ENCODE measurements at regions not wholly inside any gene's neighbourhood (a gene's known extent, or its start where the extent isn't known, plus 50 kb on each side); places are given as distances from the start of the nearest gene placed in this dataset.
"Not testable (repeated sequence)": the region's sequence is repeated elsewhere in the genome, so short reads cannot be mapped to it uniquely, and the experiment has no call there.

- DNase-seq; H3K36me3 Mint-ChIP-seq; H3K27ac Mint-ChIP-seq; H3K27me3 Mint-ChIP-seq; H3K4me1 Mint-ChIP-seq (ENCODE audit: low read depth); POLR2A ChIA-PET; intact Hi-C loops (cut with micrococcal nuclease); CTCF ChIA-PET; H3K4me3 Mint-ChIP-seq; H3K9me3 Mint-ChIP-seq: not testable (repeated sequence)
Measured at GRCh38 chrX:140633105-140633504, 76.5 kb upstream of the LINC00632 start.

- POLR2A ChIA-PET, result no interaction called here
- DNase-seq, result no peak
- no peak overlapping the region for H3K4me3 Mint-ChIP-seq
- no peaks in the 10 kb centered on the region for H3K9me3 Mint-ChIP-seq
- no peaks in the 10 kb centered on the region for H3K36me3 Mint-ChIP-seq
- CTCF ChIA-PET, result no interaction called here
- no peak overlapping the region for H3K27ac Mint-ChIP-seq
- no peaks in the 10 kb centered on the region for H3K27me3 Mint-ChIP-seq
- intact Hi-C loops (cut with micrococcal nuclease), result no loop called here
- no peaks in the 10 kb centered on the region for H3K4me1 Mint-ChIP-seq (ENCODE audit: low read depth)
Measured at GRCh38 chrX:140608111-140608510, 101.4 kb upstream of the LINC00632 start.

DNA sequence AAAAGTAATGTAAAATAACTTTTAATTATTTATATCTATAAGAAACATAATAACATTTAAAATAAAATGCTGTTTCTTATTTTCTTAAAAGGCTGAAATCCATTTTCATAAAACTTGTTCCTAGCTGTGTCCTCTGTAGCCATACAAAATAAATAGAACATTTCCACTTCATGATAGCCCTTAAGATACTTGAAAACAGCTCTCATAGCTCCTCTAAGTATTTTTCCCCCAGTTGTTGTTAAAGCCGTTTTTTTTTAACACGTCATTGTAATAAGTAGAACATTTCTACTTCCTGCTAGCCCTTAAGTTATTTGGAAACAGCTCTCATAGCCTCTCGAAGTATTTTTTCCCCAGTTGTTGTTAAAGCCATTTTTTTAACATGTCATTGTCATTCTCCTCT lies 97.3 kb upstream of the SOX3 start:
- no peak overlapping the region for H3K4me3 Mint-ChIP-seq
- intact Hi-C loops (cut with micrococcal nuclease), result no loop called here
- H3K36me3 Mint-ChIP-seq, result no peaks in the 10 kb centered on the region
- no peaks in the 10 kb centered on the region for H3K9me3 Mint-ChIP-seq
- ChIA-PET CTCF (no interaction called here), POLR2A (no interaction called here)
- H3K27me3 Mint-ChIP-seq, result no peaks in the 10 kb centered on the region
- DNase-seq, result no peak
- H3K4me1 Mint-ChIP-seq (ENCODE audit: low read depth), result no peaks in the 10 kb centered on the region
- H3K27ac Mint-ChIP-seq, result no peak overlapping the region

- Mint-ChIP-seq H3K4me3 (no peak overlapping the region), H3K9me3 (no peaks in the 10 kb centered on the region), H3K36me3 (no peaks in the 10 kb centered on the region), H3K27ac (no peak overlapping the region), H3K4me1 (ENCODE audit: low read depth) (no peaks in the 10 kb centered on the region), H3K27me3 (no peaks in the 10 kb centered on the region)
- no peak for DNase-seq
- ChIA-PET POLR2A (no interaction called here), CTCF (no interaction called here)
- intact Hi-C loops (cut with micrococcal nuclease), result no loop called here
Measured at GRCh38 chrX:140599851-140600250, 95.0 kb upstream of the SOX3 start.

DNA sequence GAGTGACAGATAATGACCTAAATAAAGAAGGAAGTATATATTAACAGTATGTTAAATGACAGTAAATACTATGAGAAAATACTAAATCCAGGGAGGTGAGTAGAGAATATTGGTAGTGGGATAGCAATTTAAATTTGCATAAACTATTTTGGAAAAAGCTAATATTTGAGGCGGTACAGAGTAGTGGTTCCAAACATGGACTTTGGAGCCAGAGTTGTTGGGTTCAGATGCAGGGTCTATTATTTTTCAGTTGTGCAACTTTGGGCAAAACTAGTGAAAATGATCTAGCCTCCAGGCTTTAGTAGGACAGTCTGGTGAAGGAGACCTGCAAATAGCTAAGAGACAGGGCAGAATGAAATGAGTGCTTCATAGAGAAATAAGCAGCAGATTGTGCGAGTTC lies 84.8 kb upstream of the SOX3 start:
- H3K4me1 Mint-ChIP-seq (ENCODE audit: low read depth), result no peaks in the 10 kb centered on the region
- no peaks in the 10 kb centered on the region for H3K9me3 Mint-ChIP-seq
- POLR2A ChIA-PET, result no interaction called here
- CTCF ChIA-PET, result no interaction called here
- H3K4me3 Mint-ChIP-seq, result no peak overlapping the region
- intact Hi-C loops (cut with micrococcal nuclease), result no loop called here
- no peaks in the 10 kb centered on the region for H3K36me3 Mint-ChIP-seq
- H3K27me3 Mint-ChIP-seq, result no peaks in the 10 kb centered on the region
- H3K27ac Mint-ChIP-seq, result no peak overlapping the region
- DNase-seq, result no peak

DNA sequence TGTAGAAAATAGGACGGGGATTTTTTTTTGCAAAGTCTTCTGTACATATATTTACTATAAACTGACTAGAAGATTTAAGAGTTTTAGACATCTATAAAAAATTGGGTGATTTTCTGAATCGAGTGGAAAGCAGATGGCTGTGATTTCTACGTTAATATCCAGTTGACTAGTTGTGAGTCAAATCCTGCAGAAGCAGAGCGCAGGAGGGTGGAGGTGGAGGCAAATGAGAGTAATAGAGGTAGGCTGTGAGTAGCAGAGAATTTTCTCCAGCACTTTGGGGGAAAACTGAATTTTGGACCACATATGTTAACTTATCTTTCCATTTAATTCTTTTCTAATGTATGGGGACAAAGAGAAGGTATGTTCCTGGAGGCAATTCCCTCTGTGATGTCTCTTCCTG lies 82.1 kb upstream of the SOX3 start:
- Mint-ChIP-seq H3K4me3 (no peak overlapping the region), H3K36me3 (no peaks in the 10 kb centered on the region), H3K27ac (no peak overlapping the region), H3K4me1 (ENCODE audit: low read depth) (no peaks in the 10 kb centered on the region), H3K9me3 (no peaks in the 10 kb centered on the region), H3K27me3 (no peaks in the 10 kb centered on the region)
- DNase-seq, result no peak
- ChIA-PET CTCF (no interaction called here), POLR2A (no interaction called here)
- intact Hi-C loops (cut with micrococcal nuclease), result no loop called here

GRCh38 chrX:140580478-140580877 lies 75.6 kb upstream of the SOX3 start:
- H3K27me3 Mint-ChIP-seq, result no peaks in the 10 kb centered on the region
- intact Hi-C loops (cut with micrococcal nuclease), result no loop called here
- H3K4me1 Mint-ChIP-seq (ENCODE audit: low read depth), result no peaks in the 10 kb centered on the region
- POLR2A ChIA-PET, result no interaction called here
- no peaks in the 10 kb centered on the region for H3K9me3 Mint-ChIP-seq
- no peaks in the 10 kb centered on the region for H3K36me3 Mint-ChIP-seq
- H3K4me3 Mint-ChIP-seq, result no peak overlapping the region
- H3K27ac Mint-ChIP-seq, result no peak overlapping the region
- CTCF ChIA-PET, result no interaction called here
- no peak for DNase-seq

DNA sequence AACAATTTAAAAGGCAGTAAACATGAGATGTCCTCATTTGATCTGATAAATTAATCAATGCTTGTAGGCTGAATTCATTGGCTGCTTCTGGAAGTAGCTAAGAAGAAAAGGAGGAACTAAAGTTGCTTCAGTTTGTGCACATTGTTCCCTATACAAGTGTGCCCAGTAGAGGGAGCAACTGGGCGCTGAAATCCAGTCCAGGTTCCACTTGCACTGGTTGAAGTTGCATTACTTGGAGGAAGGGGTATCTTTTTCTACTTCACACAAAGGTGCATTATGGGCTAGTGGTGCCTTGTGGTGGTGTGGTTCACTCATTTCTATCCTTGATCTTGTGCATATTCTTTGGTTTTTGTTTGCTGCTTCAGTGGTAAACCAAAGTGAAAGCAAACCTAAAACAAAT lies 67.9 kb upstream of the SOX3 start:
- ChIA-PET CTCF (interaction anchor here (0.7 to 1.1 kb wide), 3 partner anchors 11 to 160 kb away, joined by 3 to 5 read pairs (median 3); no protein-coding TSS in a partner anchor), POLR2A (no interaction called here)
- no peak overlapping the region for H3K4me3 Mint-ChIP-seq
- no peaks in the 10 kb centered on the region for H3K9me3 Mint-ChIP-seq
- H3K36me3 Mint-ChIP-seq, result no peaks in the 10 kb centered on the region
- peak; percentile 27 for DNase-seq
- H3K4me1 Mint-ChIP-seq (ENCODE audit: low read depth), result no peaks in the 10 kb centered on the region
- no peaks in the 10 kb centered on the region for H3K27me3 Mint-ChIP-seq
- intact Hi-C loops (cut with micrococcal nuclease), result loop anchor here (2.0 kb wide), 1 partner anchor 160 kb away; no protein-coding TSS in a partner anchor
- H3K27ac Mint-ChIP-seq, result no peak overlapping the region

GRCh38 chrX:140563893-140564292 lies 59.0 kb upstream of the SOX3 start:
- Mint-ChIP-seq H3K4me3 (no peak overlapping the region), H3K4me1 (ENCODE audit: low read depth) (no peaks in the 10 kb centered on the region), H3K36me3 (no peaks in the 10 kb centered on the region), H3K27ac (no peak overlapping the region), H3K27me3 (no peaks in the 10 kb centered on the region), H3K9me3 (peaks cover 2% of the 10 kb centered on the region)
- ChIA-PET CTCF (no interaction called here), POLR2A (no interaction called here)
- no peak for DNase-seq
- intact Hi-C loops (cut with micrococcal nuclease), result no loop called here
